ENCODE measurements at regions not wholly inside any gene's neighbourhood (a gene's known extent, or its start where the extent isn't known, plus 50 kb on each side); places are given as distances from the start of the nearest gene placed in this dataset.

DNA sequence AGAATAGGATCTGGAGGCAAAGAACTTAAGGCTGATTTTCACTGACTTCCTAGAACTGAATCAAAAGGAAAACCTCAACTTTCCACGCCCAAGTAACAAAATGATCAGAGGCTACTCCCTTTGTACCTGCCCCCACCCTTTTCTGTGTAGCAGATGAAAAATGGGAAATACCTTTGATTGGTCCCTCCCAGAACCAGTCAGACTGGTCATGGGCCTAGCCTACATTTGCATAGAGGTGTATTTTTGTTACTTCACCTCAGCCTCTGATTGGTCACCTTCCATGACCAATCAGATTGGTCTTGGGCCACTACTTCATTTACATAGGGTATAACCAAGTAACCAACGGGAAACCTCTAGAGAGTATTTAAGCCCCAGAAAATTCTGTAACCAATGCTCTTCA, 1553.5 kb upstream of the C9orf72 start:
- Histone ChIP-seq H3K27me3 (no peaks in the 10 kb centered on the region), H3K4me1 (ENCODE audit: insufficient read depth) (no peaks in the 10 kb centered on the region), H3K27ac (no peak overlapping the region), H3K9me3 (no peaks in the 10 kb centered on the region), H3K4me3 (no peak overlapping the region), H3K36me3 (no peaks in the 10 kb centered on the region)
- 87 to 91% (median 89%) methylated on average over 2 of the region's 2 CpGs for WGBS, 3 donors
- intact Hi-C loops (cut with DNase I), result no loop called here
- TF ChIP-seq EP300 (IDR thresholded peaks at IDR 0.05) (no peak), POLR2A (IDR thresholded peaks at IDR 0.05) (no peak)
- TF ChIP-seq, protein P1, sequence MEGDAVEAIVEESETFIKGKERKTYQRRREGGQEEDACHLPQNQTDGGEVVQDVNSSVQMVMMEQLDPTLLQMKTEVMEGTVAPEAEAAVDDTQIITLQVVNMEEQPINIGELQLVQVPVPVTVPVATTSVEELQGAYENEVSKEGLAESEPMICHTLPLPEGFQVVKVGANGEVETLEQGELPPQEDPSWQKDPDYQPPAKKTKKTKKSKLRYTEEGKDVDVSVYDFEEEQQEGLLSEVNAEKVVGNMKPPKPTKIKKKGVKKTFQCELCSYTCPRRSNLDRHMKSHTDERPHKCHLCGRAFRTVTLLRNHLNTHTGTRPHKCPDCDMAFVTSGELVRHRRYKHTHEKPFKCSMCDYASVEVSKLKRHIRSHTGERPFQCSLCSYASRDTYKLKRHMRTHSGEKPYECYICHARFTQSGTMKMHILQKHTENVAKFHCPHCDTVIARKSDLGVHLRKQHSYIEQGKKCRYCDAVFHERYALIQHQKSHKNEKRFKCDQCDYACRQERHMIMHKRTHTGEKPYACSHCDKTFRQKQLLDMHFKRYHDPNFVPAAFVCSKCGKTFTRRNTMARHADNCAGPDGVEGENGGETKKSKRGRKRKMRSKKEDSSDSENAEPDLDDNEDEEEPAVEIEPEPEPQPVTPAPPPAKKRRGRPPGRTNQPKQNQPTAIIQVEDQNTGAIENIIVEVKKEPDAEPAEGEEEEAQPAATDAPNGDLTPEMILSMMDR (IDR thresholded peaks at IDR 0.05), result no peak
- DNase-seq, result no peak

DNA sequence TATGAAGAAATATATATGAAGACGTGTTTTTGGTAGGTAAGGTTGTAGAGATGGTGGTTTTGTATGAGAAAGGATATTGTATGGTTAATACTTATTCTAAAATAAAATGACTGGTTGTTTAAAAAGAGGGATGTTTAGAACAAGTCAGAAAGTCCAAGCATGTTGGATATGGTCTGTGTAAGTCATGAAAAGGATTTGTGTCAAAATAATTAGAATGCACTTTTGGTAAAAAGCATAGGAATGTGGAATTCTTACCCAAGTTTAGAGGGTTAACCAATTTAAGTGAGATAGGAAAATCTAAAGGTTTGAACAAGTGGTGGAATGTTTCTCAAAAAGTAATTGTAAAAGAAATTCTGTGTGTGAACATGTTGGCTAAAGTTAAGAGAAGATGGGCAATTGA, 1556.5 kb upstream of the C9orf72 start:
- H3K4me3 ChIP-seq, result no peak overlapping the region
- whole genome bisulfite sequencing, 3 donors, result 83 to 88% (median 87%) methylated on average over 1 of the region's 1 CpG
- no peak for TF ChIP-seq POLR2A (IDR thresholded peaks at IDR 0.05)
- no peak for TF ChIP-seq EP300 (IDR thresholded peaks at IDR 0.05)
- TF ChIP-seq, protein P1 (IDR thresholded peaks at IDR 0.05), result no peak

DNA sequence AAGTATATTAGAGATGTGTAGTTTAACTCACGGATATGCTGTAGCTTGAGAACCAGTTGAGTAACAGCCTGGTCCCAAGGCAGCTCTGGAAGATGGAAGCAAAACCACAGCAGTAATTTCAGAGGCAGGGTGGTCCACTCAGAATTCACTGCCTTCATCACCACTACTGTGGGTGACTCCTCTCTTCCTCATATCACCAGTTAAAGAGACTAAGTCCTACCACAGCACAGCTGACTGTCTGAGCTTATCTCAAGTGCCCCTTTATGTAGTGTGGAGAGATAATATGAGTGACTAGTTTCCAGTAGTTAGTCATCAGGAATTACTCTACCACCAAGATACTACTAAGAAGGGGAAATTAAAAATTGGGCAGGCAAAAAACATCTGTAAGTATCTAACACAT, 1571.2 kb upstream of the C9orf72 start:
- Histone ChIP-seq H3K27ac (no peak overlapping the region), H3K4me3 (no peak overlapping the region), H3K36me3 (no peaks in the 10 kb centered on the region), H3K4me1 (ENCODE audit: insufficient read depth) (no peaks in the 10 kb centered on the region), H3K9me3 (no peaks in the 10 kb centered on the region), H3K27me3 (no peaks in the 10 kb centered on the region)
- WGBS, 3 donors, result 86 to 93% (median 90%) methylated on average over 1 of the region's 1 CpG
- intact Hi-C loops (cut with DNase I), result no loop called here
- TF ChIP-seq, protein P1 (IDR thresholded peaks at IDR 0.05), result no peak
- TF ChIP-seq EP300 (IDR thresholded peaks at IDR 0.05) (no peak), POLR2A (IDR thresholded peaks at IDR 0.05) (no peak)
- no peak for DNase-seq

More for the DNA sequence above, 1556.5 kb upstream of the C9orf72 start:
- H3K4me1 ChIP-seq (ENCODE audit: insufficient read depth), result no peaks in the 10 kb centered on the region
- DNase-seq, result no peak
- intact Hi-C loops (cut with DNase I), result no loop called here
- H3K9me3 ChIP-seq, result no peaks in the 10 kb centered on the region
- H3K36me3 ChIP-seq, result no peaks in the 10 kb centered on the region
- no peak overlapping the region for H3K27ac ChIP-seq
- no peaks in the 10 kb centered on the region for H3K27me3 ChIP-seq

DNA sequence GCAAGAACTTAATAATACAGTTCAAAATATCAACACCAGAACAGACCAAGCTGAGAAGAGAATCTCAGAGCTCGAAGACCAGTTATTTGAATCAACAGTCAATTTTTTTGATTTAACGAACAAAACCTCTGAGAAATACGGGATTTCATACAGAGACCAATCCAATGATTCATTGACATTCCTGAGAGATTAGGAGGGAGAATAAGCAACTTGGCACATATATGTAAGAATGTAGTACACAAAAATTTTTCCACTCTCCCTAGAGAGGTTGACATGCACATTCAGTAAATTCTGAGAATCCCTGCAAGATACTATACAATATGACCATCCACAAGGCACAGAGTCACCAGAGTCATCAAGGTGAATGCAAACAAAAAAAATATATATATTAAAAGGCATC, 1577.3 kb upstream of the C9orf72 start:
- no peak for DNase-seq
- intact Hi-C loops (cut with DNase I), result no loop called here
- Histone ChIP-seq H3K27ac (no peak overlapping the region), H3K27me3 (no peaks in the 10 kb centered on the region), H3K4me3 (no peak overlapping the region), H3K9me3 (no peaks in the 10 kb centered on the region), H3K36me3 (no peaks in the 10 kb centered on the region), H3K4me1 (ENCODE audit: insufficient read depth) (no peaks in the 10 kb centered on the region)
- 88 to 93% (median 89%) methylated on average over 3 of the region's 3 CpGs for WGBS, 3 donors
- TF ChIP-seq, protein P1 (IDR thresholded peaks at IDR 0.05), result no peak
- TF ChIP-seq POLR2A (IDR thresholded peaks at IDR 0.05) (no peak), EP300 (IDR thresholded peaks at IDR 0.05) (no peak)

Measured in ovary (tissue), 7 donors.